ENCODE measurements at regions not wholly inside any gene's neighbourhood (a gene's known extent, or its start where the extent isn't known, plus 50 kb on each side); places are given as distances from the start of the nearest gene placed in this dataset.

GRCh38 chr5:31107091-31107518 is 86.4 kb upstream of the CDH6 start:
- no peak overlapping the region for H3K4me2 ChIP-seq (ENCODE audit: low read length)
- no peaks in the 10 kb centered on the region for H3K79me2 ChIP-seq (ENCODE audit: insufficient read depth, low read depth, low read length)
- H3K4me1 ChIP-seq (ENCODE audit: insufficient read depth, low read length, poor library complexity, severe bottlenecking), result no peaks in the 10 kb centered on the region
- no peak for TF ChIP-seq CTCF (conservative IDR thresholded peaks at IDR 0.05; ENCODE audit: low read length)
- TF ChIP-seq EZH2phosphoT487 (IDR thresholded peaks at IDR 0.05; ENCODE audit: borderline replicate concordance, low read depth, low read length), result no peak
- intact Hi-C loops (cut with micrococcal nuclease; ENCODE audit: unreplicated experiment), result no loop called here
- no peaks in the 10 kb centered on the region for H3K36me3 ChIP-seq (ENCODE audit: insufficient read depth, low read length)
- ChIA-PET POLR2A (interaction anchor here (1.0 kb wide), 1 partner anchor 9 kb away, joined by 3 read pairs; no protein-coding TSS in a partner anchor), CTCF (ENCODE audit: unreplicated experiment) (no interaction called here)
- no peak overlapping the region for H3K4me3 ChIP-seq (ENCODE audit: low read depth, low read length, poor library complexity, severe bottlenecking)
- no peaks in the 10 kb centered on the region for H3K9me2 ChIP-seq (ENCODE audit: insufficient read depth, low read length)
- H4K20me1 ChIP-seq (ENCODE audit: insufficient read depth, low read length), result no peaks in the 10 kb centered on the region
- BruUV-seq (replicated peaks), result no TSS peak
- no peak for DNase-seq (ENCODE audit: low spot score)
- no peak overlapping the region for H2AFZ ChIP-seq (ENCODE audit: low read length)
- no peak overlapping the region for H3K27ac ChIP-seq (ENCODE audit: low read depth, low read length, poor library complexity, severe bottlenecking)
- no peaks in the 10 kb centered on the region for H3K9me3 ChIP-seq (ENCODE audit: low read length)

GRCh38 chr5:31106691-31107090 is 86.8 kb upstream of the CDH6 start:
- no peak overlapping the region for H3K4me3 ChIP-seq (ENCODE audit: low read depth, low read length, poor library complexity, severe bottlenecking)
- H3K9me2 ChIP-seq (ENCODE audit: insufficient read depth, low read length), result no peaks in the 10 kb centered on the region
- H3K36me3 ChIP-seq (ENCODE audit: insufficient read depth, low read length), result no peaks in the 10 kb centered on the region
- H2AFZ ChIP-seq (ENCODE audit: low read length), result no peak overlapping the region
- no peaks in the 10 kb centered on the region for H4K20me1 ChIP-seq (ENCODE audit: insufficient read depth, low read length)
- no peak for DNase-seq (ENCODE audit: low spot score)
- BruUV-seq (replicated peaks), result no TSS peak
- H3K4me2 ChIP-seq (ENCODE audit: low read length), result no peak overlapping the region
- CTCF ChIA-PET (ENCODE audit: unreplicated experiment), result no interaction called here
- no peak overlapping the region for H3K27ac ChIP-seq (ENCODE audit: low read depth, low read length, poor library complexity, severe bottlenecking)
- TF ChIP-seq EZH2phosphoT487 (IDR thresholded peaks at IDR 0.05; ENCODE audit: borderline replicate concordance, low read depth, low read length), result no peak
- no peak for TF ChIP-seq CTCF (conservative IDR thresholded peaks at IDR 0.05; ENCODE audit: low read length)
- POLR2A ChIA-PET, result interaction anchor here (1.0 kb wide), 1 partner anchor 9 kb away, joined by 3 read pairs; no protein-coding TSS in a partner anchor
- no peaks in the 10 kb centered on the region for H3K9me3 ChIP-seq (ENCODE audit: low read length)
- H3K79me2 ChIP-seq (ENCODE audit: insufficient read depth, low read depth, low read length), result no peaks in the 10 kb centered on the region
- no peaks in the 10 kb centered on the region for H3K4me1 ChIP-seq (ENCODE audit: insufficient read depth, low read length, poor library complexity, severe bottlenecking)
- intact Hi-C loops (cut with micrococcal nuclease; ENCODE audit: unreplicated experiment), result no loop called here

GRCh38 chr5:31106278-31106677 is 87.2 kb upstream of the CDH6 start:
- H2AFZ ChIP-seq (ENCODE audit: low read length), result no peak overlapping the region
- no peaks in the 10 kb centered on the region for H3K79me2 ChIP-seq (ENCODE audit: insufficient read depth, low read depth, low read length)
- no TSS peak for BruUV-seq (replicated peaks)
- H3K4me1 ChIP-seq (ENCODE audit: insufficient read depth, low read length, poor library complexity, severe bottlenecking), result no peaks in the 10 kb centered on the region
- H3K9me3 ChIP-seq (ENCODE audit: low read length), result no peaks in the 10 kb centered on the region
- CTCF ChIA-PET (ENCODE audit: unreplicated experiment), result no interaction called here
- H4K20me1 ChIP-seq (ENCODE audit: insufficient read depth, low read length), result no peaks in the 10 kb centered on the region
- no peaks in the 10 kb centered on the region for H3K9me2 ChIP-seq (ENCODE audit: insufficient read depth, low read length)
- H3K27ac ChIP-seq (ENCODE audit: low read depth, low read length, poor library complexity, severe bottlenecking), result no peak overlapping the region
- intact Hi-C loops (cut with micrococcal nuclease; ENCODE audit: unreplicated experiment), result no loop called here
- POLR2A ChIA-PET, result interaction anchor here (1.0 kb wide), 1 partner anchor 9 kb away, joined by 3 read pairs; no protein-coding TSS in a partner anchor
- H3K4me3 ChIP-seq (ENCODE audit: low read depth, low read length, poor library complexity, severe bottlenecking), result no peak overlapping the region
- H3K36me3 ChIP-seq (ENCODE audit: insufficient read depth, low read length), result no peaks in the 10 kb centered on the region
- no peak for DNase-seq (ENCODE audit: low spot score)
- no peak overlapping the region for H3K4me2 ChIP-seq (ENCODE audit: low read length)
- TF ChIP-seq EZH2phosphoT487 (IDR thresholded peaks at IDR 0.05; ENCODE audit: borderline replicate concordance, low read depth, low read length), result no peak
- no peak for TF ChIP-seq CTCF (conservative IDR thresholded peaks at IDR 0.05; ENCODE audit: low read length)

All from OCI-LY7 (cell line).